PC-9 (cell line): ENCODE measurements at regions not wholly inside any gene's neighbourhood (a gene's known extent, or its start where the extent isn't known, plus 50 kb on each side); places are given as distances from the start of the nearest gene placed in this dataset.

Experiments
- BruUV-seq: library from RNA; stranded (reverse); fragments of 400-500 nt; replicated peaks from 2 replicates; lab custom pipeline; 2021; lab: Mats Ljungman, UMichigan
- CTCF ChIA-PET: fragments of 300-600 bp; sonication (Branson Sonifier 250); formaldehyde crosslinking; loops from one replicate; lab custom pipeline; 2022; ENCODE audit warnings: antibody characterized with exemption; lab: Charles Lee
- POLR2A ChIA-PET: fragments of 300-600 bp; sonication (Branson Sonifier 250); formaldehyde crosslinking; loops from one replicate; lab custom pipeline; 2022; ENCODE audit warnings: antibody characterized with exemption; ENCODE audit not compliant: unreplicated experiment; lab: Charles Lee
- DNase-seq, 2 experiments: peaks; one replicate each; pipeline versions ENCODE4 v3.0.0 to v3.0.0-alpha.2; 2015 to 2022; ENCODE audit warnings: mixed read lengths in 1 of 2
- H2AFZ ChIP-seq: fragments of 200-600 bp; sonication (generic); 2 replicates; pipeline ENCODE4 v1.8.1; 2017; ENCODE audit warnings: antibody characterized with exemption
- H3F3A ChIP-seq: fragments of 200-600 bp; sonication (generic); 2 replicates; pipeline ENCODE4 v1.8.1; 2017; ENCODE audit warnings: antibody characterized with exemption, mild to moderate bottlenecking, low read depth; ENCODE audit not compliant: insufficient read depth
- H3K27ac ChIP-seq: fragments of 200-600 bp; sonication (generic); 2 replicates; pipeline ENCODE4 v1.6.1; 2016; ENCODE audit warnings: mixed run types
- H3K27me3 ChIP-seq: fragments of 200-600 bp; sonication (generic); 2 replicates; pipeline ENCODE4 v1.6.1; 2016; ENCODE audit warnings: low read depth, mixed run types; ENCODE audit not compliant: insufficient read depth
- H3K36me3 ChIP-seq: fragments of 200-600 bp; sonication (generic); 2 replicates; pipeline ENCODE4 v1.6.1; 2016; ENCODE audit warnings: low read depth, mixed run types
- H3K4me1 ChIP-seq: fragments of 200-600 bp; sonication (generic); replicated peaks from 2 replicates; pipeline ENCODE4 v1.6.1; 2016; ENCODE audit warnings: mixed run types; ENCODE audit not compliant: insufficient read depth
- H3K4me2 ChIP-seq: fragments of 200-600 bp; sonication (generic); 2 replicates; pipeline ENCODE4 v1.6.1; 2017; ENCODE audit warnings: mixed run types
- H3K4me3 ChIP-seq: fragments of 200-600 bp; sonication (generic); 2 replicates; pipeline ENCODE4 v1.6.1; 2016; ENCODE audit warnings: mixed run types
- H3K79me2 ChIP-seq: fragments of 200-600 bp; sonication (generic); 2 replicates; pipeline ENCODE4 v1.6.1; 2017; ENCODE audit warnings: low read depth, mixed run types
- H3K9me2 ChIP-seq: fragments of 200-600 bp; sonication (generic); 2 replicates; pipeline ENCODE4 v1.8.1; 2017; ENCODE audit warnings: mild to moderate bottlenecking; ENCODE audit not compliant: insufficient read depth
- H3K9me3 ChIP-seq: fragments of 200-600 bp; sonication (generic); 2 replicates; pipeline ENCODE4 v1.8.1; 2016; ENCODE audit warnings: low read depth; ENCODE audit not compliant: insufficient read depth
- H4K20me1 ChIP-seq: fragments of 200-600 bp; sonication (generic); 2 replicates; pipeline ENCODE4 v1.8.1; 2017; ENCODE audit not compliant: insufficient read depth
- EZH2 ChIP-seq: fragments of 200-600 bp; sonication (generic); IDR thresholded peaks from 2 replicates; pipeline ENCODE4 v1.8.0; 2017; ENCODE audit warnings: antibody characterized with exemption, low read depth
- intact Hi-C: fragments of 100-400 bp; cut with micrococcal nuclease; formaldehyde crosslinking; loops from one replicate; pipeline ENCODE4 v1.10.0; 2022; ENCODE audit not compliant: unreplicated experiment
- TF ChIP-seq, protein P1 (sequence below): fragments of 200-600 bp; sonication (generic); conservative IDR thresholded peaks from 2 replicates; pipeline ENCODE4 v1.6.1; 2017; ENCODE audit warnings: mixed run types, antibody characterized with exemption, mild to moderate bottlenecking, moderate library complexity

DNA sequence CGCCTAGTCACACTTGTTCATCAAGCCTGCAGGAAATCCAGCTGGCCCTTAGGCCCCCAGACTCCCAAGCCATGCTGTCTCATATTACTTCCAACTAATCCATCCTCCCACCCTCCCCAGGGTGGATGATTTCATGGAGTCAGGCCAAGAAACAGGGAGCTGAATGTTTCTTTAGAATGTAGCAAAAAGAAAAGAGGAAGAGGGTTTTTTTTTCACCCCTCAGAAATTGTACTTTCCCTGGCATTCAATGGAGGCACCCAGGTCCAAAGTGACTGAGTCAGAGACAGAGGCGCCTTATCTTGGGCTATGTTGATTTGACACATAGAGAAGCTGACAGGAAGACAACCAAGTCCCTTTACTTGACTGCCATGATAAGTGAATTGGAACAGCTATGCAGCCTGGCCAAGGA, 260.2 kb upstream of the NR4A3 start:
- intact Hi-C loops = no loop called here
- ChIA-PET CTCF (no interaction called here), POLR2A (no interaction called here)
- no TSS peak for BruUV-seq
- no peak overlapping the region for H3K4me3 ChIP-seq
- no peaks in the 10 kb centered on the region for H4K20me1 ChIP-seq
- DNase-seq = no peak
- no peaks in the 10 kb centered on the region for H3K79me2 ChIP-seq
- no peak overlapping the region for H3K4me2 ChIP-seq
- no peaks in the 10 kb centered on the region for H3K4me1 ChIP-seq
- H3K27me3 ChIP-seq = peaks cover 2% of the 10 kb centered on the region; the same call in 1 of the 2 replicates
- H2AFZ ChIP-seq = no peak overlapping the region
- no peaks in the 10 kb centered on the region for H3K36me3 ChIP-seq
- H3K9me2 ChIP-seq = no peaks in the 10 kb centered on the region
- no peak overlapping the region for H3K27ac ChIP-seq
- H3K9me3 ChIP-seq = no peaks in the 10 kb centered on the region; the same call in 1 of the 2 replicates
- H3F3A ChIP-seq = no peaks in the 10 kb centered on the region
- TF ChIP-seq, protein P1, sequence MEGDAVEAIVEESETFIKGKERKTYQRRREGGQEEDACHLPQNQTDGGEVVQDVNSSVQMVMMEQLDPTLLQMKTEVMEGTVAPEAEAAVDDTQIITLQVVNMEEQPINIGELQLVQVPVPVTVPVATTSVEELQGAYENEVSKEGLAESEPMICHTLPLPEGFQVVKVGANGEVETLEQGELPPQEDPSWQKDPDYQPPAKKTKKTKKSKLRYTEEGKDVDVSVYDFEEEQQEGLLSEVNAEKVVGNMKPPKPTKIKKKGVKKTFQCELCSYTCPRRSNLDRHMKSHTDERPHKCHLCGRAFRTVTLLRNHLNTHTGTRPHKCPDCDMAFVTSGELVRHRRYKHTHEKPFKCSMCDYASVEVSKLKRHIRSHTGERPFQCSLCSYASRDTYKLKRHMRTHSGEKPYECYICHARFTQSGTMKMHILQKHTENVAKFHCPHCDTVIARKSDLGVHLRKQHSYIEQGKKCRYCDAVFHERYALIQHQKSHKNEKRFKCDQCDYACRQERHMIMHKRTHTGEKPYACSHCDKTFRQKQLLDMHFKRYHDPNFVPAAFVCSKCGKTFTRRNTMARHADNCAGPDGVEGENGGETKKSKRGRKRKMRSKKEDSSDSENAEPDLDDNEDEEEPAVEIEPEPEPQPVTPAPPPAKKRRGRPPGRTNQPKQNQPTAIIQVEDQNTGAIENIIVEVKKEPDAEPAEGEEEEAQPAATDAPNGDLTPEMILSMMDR = no peak
- no peak for TF ChIP-seq EZH2

DNA sequence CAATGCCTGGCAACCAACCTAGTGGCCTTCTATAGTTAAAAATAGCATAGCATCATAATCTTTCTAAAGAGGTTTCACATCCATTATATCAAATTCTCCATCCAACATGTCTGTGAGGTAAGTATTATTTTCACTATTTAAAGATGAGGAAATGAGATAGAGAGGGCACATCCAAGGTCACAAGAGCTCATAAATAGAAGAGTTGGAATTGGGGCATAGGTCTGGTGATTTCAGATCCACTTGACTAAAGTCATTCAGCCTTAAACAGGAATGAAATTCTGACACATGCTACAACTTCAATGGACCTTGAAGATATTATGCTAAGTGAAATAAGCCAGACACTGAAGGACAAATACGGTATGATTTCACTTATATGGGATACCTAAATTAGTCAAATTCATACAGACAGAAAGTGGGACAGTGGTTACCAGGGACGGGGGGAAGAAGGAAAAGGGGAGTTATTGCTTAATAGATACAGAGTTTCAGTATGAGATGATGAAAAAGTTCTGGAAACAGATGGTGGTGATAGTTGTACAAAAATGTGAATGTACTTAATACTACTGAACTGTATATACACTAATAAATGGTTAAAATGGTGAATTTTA, 259.6 kb upstream of the NR4A3 start:
- no peaks in the 10 kb centered on the region for H3K36me3 ChIP-seq
- H3K79me2 ChIP-seq = no peaks in the 10 kb centered on the region
- ChIA-PET CTCF (no interaction called here), POLR2A (no interaction called here)
- no peak for DNase-seq
- intact Hi-C loops = no loop called here
- H3K9me2 ChIP-seq = no peaks in the 10 kb centered on the region
- H3K27ac ChIP-seq = no peak overlapping the region
- no peaks in the 10 kb centered on the region; the same call in 1 of the 2 replicates for H3K9me3 ChIP-seq
- no peaks in the 10 kb centered on the region for H4K20me1 ChIP-seq
- H3F3A ChIP-seq = no peaks in the 10 kb centered on the region
- no peaks in the 10 kb centered on the region for H3K27me3 ChIP-seq
- TF ChIP-seq EZH2 = no peak
- no peak overlapping the region for H3K4me3 ChIP-seq
- H3K4me1 ChIP-seq = no peaks in the 10 kb centered on the region
- no peak overlapping the region for H2AFZ ChIP-seq
- BruUV-seq = no TSS peak
- no peak overlapping the region for H3K4me2 ChIP-seq

DNA sequence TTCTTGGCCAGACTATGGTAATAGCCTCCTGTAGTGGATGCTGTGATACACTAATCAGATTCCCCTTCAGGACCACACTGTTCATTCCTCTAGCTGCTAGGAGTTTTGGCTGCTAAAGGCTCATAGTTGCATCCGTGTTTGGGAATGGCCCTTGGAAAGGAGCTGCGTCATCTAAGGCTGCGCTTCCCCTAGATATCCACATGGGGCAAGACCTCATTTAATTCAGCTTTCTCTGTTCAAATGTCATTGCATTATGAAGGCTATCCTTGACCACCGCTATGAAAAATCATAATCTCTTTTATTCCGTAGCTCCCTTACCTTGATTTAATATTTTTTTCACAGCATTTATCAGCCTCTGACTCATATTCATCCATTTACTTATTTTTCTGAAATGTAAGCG, 258.3 kb upstream of the NR4A3 start:
- intact Hi-C loops = no loop called here
- no peaks in the 10 kb centered on the region for H3F3A ChIP-seq
- POLR2A ChIA-PET = no interaction called here
- H3K79me2 ChIP-seq = no peaks in the 10 kb centered on the region
- no peaks in the 10 kb centered on the region for H3K36me3 ChIP-seq
- no peak overlapping the region for H3K4me2 ChIP-seq
- H3K27me3 ChIP-seq = peaks cover 1% of the 10 kb centered on the region; the same call in 1 of the 2 replicates
- H4K20me1 ChIP-seq = no peaks in the 10 kb centered on the region
- CTCF ChIA-PET = interaction anchor here (0.5 kb wide), 1 partner anchor 37 kb away, joined by 3 read pairs; no protein-coding TSS in a partner anchor
- no peak overlapping the region for H3K4me3 ChIP-seq
- DNase-seq = no peak
- no peaks in the 10 kb centered on the region for H3K9me2 ChIP-seq
- no peaks in the 10 kb centered on the region for H3K4me1 ChIP-seq
- TF ChIP-seq, protein P1 = no peak
- TF ChIP-seq EZH2 = no peak
- no peaks in the 10 kb centered on the region; the same call in 1 of the 2 replicates for H3K9me3 ChIP-seq
- no peak overlapping the region for H3K27ac ChIP-seq
- no peak overlapping the region for H2AFZ ChIP-seq
- no TSS peak for BruUV-seq

DNA sequence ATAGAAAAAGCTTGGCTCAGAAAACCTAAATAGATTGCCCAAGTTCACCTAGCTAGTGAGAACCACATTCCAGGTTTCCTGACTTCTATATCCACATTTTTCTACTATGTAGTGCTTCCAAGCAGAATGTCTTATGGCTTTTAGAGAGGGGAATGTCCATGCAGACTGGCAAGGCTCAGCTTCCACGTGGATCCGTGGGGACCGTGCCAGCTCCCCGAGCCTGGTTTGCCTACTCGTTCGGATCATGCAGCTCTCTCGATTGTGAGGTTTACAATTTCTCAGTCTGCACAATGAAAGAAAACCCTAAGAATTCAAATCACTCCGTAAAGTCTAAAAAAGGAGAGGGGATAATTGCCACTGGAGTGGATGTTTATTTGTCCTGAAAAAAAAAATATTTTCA, 256.5 kb upstream of the NR4A3 start:
- Histone ChIP-seq H3K4me3 (no peak overlapping the region), H2AFZ (no peak overlapping the region), H3K9me3 (no peaks in the 10 kb centered on the region; the same call in 1 of the 2 replicates), H3K4me1 (no peaks in the 10 kb centered on the region), H3K79me2 (no peaks in the 10 kb centered on the region), H3K4me2 (no peak overlapping the region), H4K20me1 (no peaks in the 10 kb centered on the region), H3F3A (no peaks in the 10 kb centered on the region), H3K9me2 (no peaks in the 10 kb centered on the region), H3K36me3 (no peaks in the 10 kb centered on the region), H3K27me3 (peaks cover 8% of the 10 kb centered on the region; the same call in 1 of the 2 replicates), H3K27ac (no peak overlapping the region)
- CTCF ChIA-PET = no interaction called here
- POLR2A ChIA-PET = no interaction called here
- intact Hi-C loops = no loop called here
- no TSS peak for BruUV-seq
- no peak for DNase-seq
- no peak for TF ChIP-seq EZH2
- TF ChIP-seq, protein P1 = no peak
